GM10266 (cell line): ENCODE measurements at regions not wholly inside any gene's neighbourhood (a gene's known extent, or its start where the extent isn't known, plus 50 kb on each side); places are given as distances from the start of the nearest gene placed in this dataset.

Experiments
- DNase-seq: peaks from one replicate; pipeline ENCODE4 v3.0.0; 2012; ENCODE audit errors: extremely low spot score
- CTCF ChIP-seq: IDR thresholded peaks from 2 replicates; pipeline ENCODE4 v1.5.1; 2012; ENCODE audit warnings: mild to moderate bottlenecking, low read depth; ENCODE audit not compliant: control insufficient read depth, insufficient read depth; ENCODE audit errors: missing control alignments

DNA sequence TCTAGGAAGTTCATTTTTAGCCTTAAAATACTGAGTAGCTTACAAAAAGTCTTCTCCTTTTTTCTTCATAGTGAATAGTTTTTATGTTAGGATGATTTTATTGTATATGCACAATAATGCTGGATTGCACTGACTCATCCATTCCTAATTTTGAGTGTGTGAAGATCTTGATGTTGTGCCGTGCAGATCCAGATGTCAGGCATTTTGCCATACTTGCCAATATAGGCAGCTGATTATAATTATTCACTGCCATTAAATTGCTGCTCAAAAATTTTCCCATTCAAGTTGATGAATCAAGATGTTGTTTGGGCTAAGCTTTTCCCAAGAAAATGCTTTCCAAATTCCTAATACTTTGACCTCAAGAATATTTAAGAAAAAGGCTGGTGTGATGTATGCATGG is 218.3 kb downstream of the AHR start:
- DNase-seq = no peak
- no peak for TF ChIP-seq CTCF

GRCh38 chr7:17520941-17521340 is 222.5 kb downstream of the AHR start:
- TF ChIP-seq CTCF = no peak
- DNase-seq = no peak

GRCh38 chr7:17521437-17521836 is 223.0 kb downstream of the AHR start:
- no peak for TF ChIP-seq CTCF

GRCh38 chr7:17523813-17524739 is 225.6 kb downstream of the AHR start:
- no peak for DNase-seq

More at GRCh38 chr7:17521437-17521836, 223.0 kb downstream of the AHR start:
- DNase-seq = no peak

DNA sequence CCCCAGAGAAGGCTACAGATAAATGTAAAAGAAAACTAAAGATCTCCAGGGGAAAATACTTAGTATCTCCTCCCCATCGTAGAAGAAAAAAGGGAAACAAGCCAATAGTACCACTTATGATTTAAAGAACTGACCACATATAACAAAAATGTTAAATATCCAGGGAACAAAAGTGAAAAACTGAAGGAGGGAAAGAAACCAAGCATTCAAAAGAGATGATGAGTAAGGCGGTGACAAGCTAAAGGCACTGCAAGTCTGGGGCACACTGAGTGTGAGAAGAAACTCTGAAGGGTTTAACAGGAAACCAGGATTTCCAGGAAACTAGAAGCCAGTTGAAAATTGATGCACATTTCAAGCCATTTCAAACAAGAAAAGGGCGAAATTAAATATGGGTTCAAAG is 226.3 kb downstream of the AHR start:
- TF ChIP-seq CTCF = no peak
- DNase-seq = no peak

More at GRCh38 chr7:17523813-17524739, 225.6 kb downstream of the AHR start:
- no peak for TF ChIP-seq CTCF

DNA sequence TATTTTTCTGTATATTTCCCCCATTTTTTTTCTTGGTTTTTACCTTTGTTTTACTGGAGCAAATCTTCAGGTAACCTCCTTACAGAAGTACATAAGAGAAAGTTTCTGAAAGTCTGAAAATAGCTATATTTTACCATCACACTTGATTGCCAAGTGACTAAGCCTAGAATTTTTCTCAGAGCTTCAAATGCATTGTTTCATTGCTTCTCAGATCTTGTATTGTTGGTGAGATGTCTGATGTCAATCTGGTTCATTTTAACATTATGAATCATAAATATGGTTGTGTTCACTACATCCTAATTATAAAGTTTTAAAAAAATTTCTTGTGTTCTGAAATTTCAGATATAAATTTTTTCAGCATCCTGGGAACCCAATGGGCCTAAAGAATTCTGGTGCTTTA is 228.2 kb downstream of the AHR start:
- DNase-seq = no peak
- TF ChIP-seq CTCF = no peak

DNA sequence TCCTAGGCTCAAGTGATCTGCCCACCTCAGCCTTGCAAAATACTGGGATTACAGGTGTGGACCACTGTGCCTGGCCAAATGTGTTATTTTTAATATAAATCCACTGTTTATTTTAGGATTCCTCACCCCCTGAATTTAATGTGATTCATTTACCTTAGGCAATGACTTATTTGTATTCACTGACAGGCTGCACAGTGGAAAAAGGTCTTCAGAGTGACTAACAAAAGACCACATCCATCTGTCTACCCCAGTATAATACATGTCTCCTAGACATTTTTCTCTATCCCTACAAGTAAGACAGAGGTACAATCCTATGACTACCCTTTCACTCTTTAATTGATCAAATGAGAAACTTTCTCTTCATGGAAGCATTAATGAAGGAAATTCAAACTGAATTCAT is 230.2 kb downstream of the AHR start:
- DNase-seq = no peak
- no peak for TF ChIP-seq CTCF
